ENCODE measurements at regions not wholly inside any gene's neighbourhood (a gene's known extent, or its start where the extent isn't known, plus 50 kb on each side); places are given as distances from the start of the nearest gene placed in this dataset.

DNA sequence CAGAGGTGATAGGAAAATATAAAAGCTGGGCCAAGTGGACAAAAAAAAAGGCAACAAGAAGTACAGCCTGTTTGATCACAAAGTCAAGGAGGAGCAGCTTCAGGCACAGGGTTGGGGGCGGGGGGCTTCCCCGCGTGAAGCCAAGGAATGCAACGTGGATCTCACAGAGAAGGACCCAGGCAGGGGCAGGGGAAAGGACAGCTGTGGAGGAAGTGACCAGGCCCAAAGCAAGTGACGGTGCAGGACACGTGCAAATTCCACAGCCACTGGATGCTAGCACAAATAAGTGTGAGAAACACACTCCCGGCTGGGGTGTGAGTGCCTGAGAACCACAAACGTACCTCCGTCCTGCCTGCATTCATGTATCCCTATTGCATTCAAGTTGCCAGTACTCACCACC, 77.7 kb upstream of the DSCAM start:
- no peak for DNase-seq (ENCODE audit: low spot score)
- Histone ChIP-seq H3K4me2 (no peak overlapping the region), H3K27me3 (no peaks in the 10 kb centered on the region), H3K4me3 (no peak overlapping the region), H3K9me2 (replicated peaks; ENCODE audit: insufficient read depth) (no peaks in the 10 kb centered on the region), H4K20me1 (ENCODE audit: insufficient read depth, poor library complexity, severe bottlenecking) (no peaks in the 10 kb centered on the region), H3K36me3 (replicated peaks; ENCODE audit: insufficient read depth, low read depth) (no peaks in the 10 kb centered on the region), H3K79me2 (no peaks in the 10 kb centered on the region), H3K9me3 (ENCODE audit: low read depth) (peaks cover 3% of the 10 kb centered on the region), H2AFZ (no peak overlapping the region), H3K27ac (no peak overlapping the region), H3K4me1 (ENCODE audit: insufficient read depth) (no peaks in the 10 kb centered on the region)
- 80% methylated on average over 9 of the region's 9 CpGs for WGBS (ENCODE audit: low lambda C conversion rate, missing lambda C conversion rate)
- no peak for TF ChIP-seq EZH2phosphoT487 (IDR thresholded peaks at IDR 0.05; ENCODE audit: low read depth, severe bottlenecking, unreplicated experiment)
- TF ChIP-seq, protein P1, sequence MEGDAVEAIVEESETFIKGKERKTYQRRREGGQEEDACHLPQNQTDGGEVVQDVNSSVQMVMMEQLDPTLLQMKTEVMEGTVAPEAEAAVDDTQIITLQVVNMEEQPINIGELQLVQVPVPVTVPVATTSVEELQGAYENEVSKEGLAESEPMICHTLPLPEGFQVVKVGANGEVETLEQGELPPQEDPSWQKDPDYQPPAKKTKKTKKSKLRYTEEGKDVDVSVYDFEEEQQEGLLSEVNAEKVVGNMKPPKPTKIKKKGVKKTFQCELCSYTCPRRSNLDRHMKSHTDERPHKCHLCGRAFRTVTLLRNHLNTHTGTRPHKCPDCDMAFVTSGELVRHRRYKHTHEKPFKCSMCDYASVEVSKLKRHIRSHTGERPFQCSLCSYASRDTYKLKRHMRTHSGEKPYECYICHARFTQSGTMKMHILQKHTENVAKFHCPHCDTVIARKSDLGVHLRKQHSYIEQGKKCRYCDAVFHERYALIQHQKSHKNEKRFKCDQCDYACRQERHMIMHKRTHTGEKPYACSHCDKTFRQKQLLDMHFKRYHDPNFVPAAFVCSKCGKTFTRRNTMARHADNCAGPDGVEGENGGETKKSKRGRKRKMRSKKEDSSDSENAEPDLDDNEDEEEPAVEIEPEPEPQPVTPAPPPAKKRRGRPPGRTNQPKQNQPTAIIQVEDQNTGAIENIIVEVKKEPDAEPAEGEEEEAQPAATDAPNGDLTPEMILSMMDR (IDR thresholded peaks at IDR 0.05; ENCODE audit: poor library complexity) = no peak
- TF ChIP-seq EZH2 (IDR thresholded peaks at IDR 0.05; ENCODE audit: borderline replicate concordance) = no peak

DNA sequence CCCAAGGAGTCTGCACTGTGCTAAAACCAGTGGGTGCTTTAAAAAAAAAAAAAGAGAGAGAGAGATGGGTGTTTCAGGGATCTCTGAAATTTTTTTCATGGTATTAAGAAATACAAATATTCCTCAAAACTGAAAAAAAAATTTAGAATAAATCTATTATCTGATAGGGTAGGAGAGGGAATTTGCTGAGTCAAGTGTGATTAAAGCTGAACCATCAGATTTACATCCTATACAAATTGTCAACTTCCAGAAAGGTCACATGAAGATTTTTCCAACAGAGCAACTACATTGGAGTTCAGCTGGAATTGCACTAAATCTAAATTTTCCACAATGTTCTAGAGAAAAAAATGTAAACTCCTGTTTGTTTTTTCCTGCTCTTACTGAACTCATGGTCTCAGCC, 79.3 kb upstream of the DSCAM start:
- Histone ChIP-seq H3K27ac (no peak overlapping the region), H2AFZ (no peak overlapping the region), H3K9me3 (ENCODE audit: low read depth) (peaks cover 3% of the 10 kb centered on the region), H3K36me3 (replicated peaks; ENCODE audit: insufficient read depth, low read depth) (no peaks in the 10 kb centered on the region), H3K4me1 (ENCODE audit: insufficient read depth) (no peaks in the 10 kb centered on the region), H3K4me2 (no peak overlapping the region), H3K9me2 (replicated peaks; ENCODE audit: insufficient read depth) (no peaks in the 10 kb centered on the region), H3K79me2 (no peaks in the 10 kb centered on the region), H4K20me1 (ENCODE audit: insufficient read depth, poor library complexity, severe bottlenecking) (no peaks in the 10 kb centered on the region), H3K27me3 (no peaks in the 10 kb centered on the region), H3K4me3 (no peak overlapping the region)
- TF ChIP-seq EZH2 (IDR thresholded peaks at IDR 0.05; ENCODE audit: borderline replicate concordance) (no peak), EZH2phosphoT487 (IDR thresholded peaks at IDR 0.05; ENCODE audit: low read depth, severe bottlenecking, unreplicated experiment) (no peak)
- TF ChIP-seq, protein P1 (IDR thresholded peaks at IDR 0.05; ENCODE audit: poor library complexity) = no peak
- DNase-seq (ENCODE audit: low spot score) = no peak

DNA sequence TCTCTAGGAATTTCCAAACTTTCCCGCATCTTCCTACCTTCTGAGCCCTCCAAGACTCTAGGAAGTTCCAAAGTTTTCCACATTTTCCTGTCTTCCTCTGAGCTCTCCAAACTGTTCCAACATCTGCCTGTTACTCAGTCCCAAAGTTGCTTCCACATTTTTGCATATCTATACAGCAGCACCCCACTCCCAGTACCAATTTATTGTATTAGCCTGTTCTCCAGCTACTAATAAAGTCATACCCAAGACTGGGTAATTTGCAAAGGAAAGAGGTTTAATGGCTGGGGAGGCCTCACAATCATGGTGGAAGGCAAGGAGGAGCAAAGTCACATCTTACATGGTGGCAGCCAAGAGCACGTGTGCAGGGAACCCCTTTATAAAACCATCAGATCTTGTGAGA, 82.9 kb upstream of the DSCAM start:
- Histone ChIP-seq H3K4me2 (no peak overlapping the region), H4K20me1 (ENCODE audit: insufficient read depth, poor library complexity, severe bottlenecking) (no peaks in the 10 kb centered on the region), H3K27me3 (no peaks in the 10 kb centered on the region), H3K4me1 (ENCODE audit: insufficient read depth) (no peaks in the 10 kb centered on the region), H3K9me2 (replicated peaks; ENCODE audit: insufficient read depth) (no peaks in the 10 kb centered on the region), H3K36me3 (replicated peaks; ENCODE audit: insufficient read depth, low read depth) (no peaks in the 10 kb centered on the region), H3K27ac (no peak overlapping the region), H2AFZ (no peak overlapping the region), H3K9me3 (ENCODE audit: low read depth) (peaks cover 3% of the 10 kb centered on the region), H3K4me3 (no peak overlapping the region), H3K79me2 (no peaks in the 10 kb centered on the region)
- DNase-seq (ENCODE audit: low spot score) = no peak
- TF ChIP-seq, protein P1 (IDR thresholded peaks at IDR 0.05; ENCODE audit: poor library complexity) = no peak
- TF ChIP-seq EZH2 (IDR thresholded peaks at IDR 0.05; ENCODE audit: borderline replicate concordance) (no peak), EZH2phosphoT487 (IDR thresholded peaks at IDR 0.05; ENCODE audit: low read depth, severe bottlenecking, unreplicated experiment) (no peak)
- WGBS (ENCODE audit: low lambda C conversion rate, missing lambda C conversion rate) = 96% methylated on average over 2 of the region's 2 CpGs

DNA sequence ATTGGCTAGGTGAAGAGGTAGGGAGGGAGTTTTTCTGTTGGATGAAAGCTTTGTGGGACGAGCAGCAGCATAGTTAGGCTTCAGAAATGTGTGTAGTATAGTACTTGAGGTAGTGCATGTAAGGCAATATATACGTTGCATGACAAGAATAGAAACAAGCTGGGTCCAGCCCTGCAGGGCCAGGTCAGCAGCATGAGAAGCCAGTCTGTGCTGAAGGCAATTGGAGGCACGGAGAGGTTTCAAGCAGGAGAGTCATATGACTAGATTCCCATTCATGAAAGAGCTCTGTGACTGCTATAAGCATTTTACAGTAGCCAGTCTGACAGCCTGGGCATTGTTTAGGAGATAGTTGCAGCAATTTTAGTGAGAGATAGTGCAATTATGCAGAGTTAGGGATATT, 84.2 kb upstream of the DSCAM start:
- Histone ChIP-seq H3K36me3 (replicated peaks; ENCODE audit: insufficient read depth, low read depth) (no peaks in the 10 kb centered on the region), H2AFZ (no peak overlapping the region), H3K27me3 (no peaks in the 10 kb centered on the region), H3K4me3 (no peak overlapping the region), H4K20me1 (ENCODE audit: insufficient read depth, poor library complexity, severe bottlenecking) (no peaks in the 10 kb centered on the region), H3K9me3 (ENCODE audit: low read depth) (peaks cover 3% of the 10 kb centered on the region), H3K79me2 (no peaks in the 10 kb centered on the region), H3K4me1 (ENCODE audit: insufficient read depth) (no peaks in the 10 kb centered on the region), H3K9me2 (replicated peaks; ENCODE audit: insufficient read depth) (no peaks in the 10 kb centered on the region), H3K4me2 (no peak overlapping the region), H3K27ac (no peak overlapping the region)
- no peak for DNase-seq (ENCODE audit: low spot score)
- TF ChIP-seq EZH2phosphoT487 (IDR thresholded peaks at IDR 0.05; ENCODE audit: low read depth, severe bottlenecking, unreplicated experiment) = no peak
- no peak for TF ChIP-seq EZH2 (IDR thresholded peaks at IDR 0.05; ENCODE audit: borderline replicate concordance)
- TF ChIP-seq, protein P1 (IDR thresholded peaks at IDR 0.05; ENCODE audit: poor library complexity) = no peak
- WGBS (ENCODE audit: low lambda C conversion rate, missing lambda C conversion rate) = 67% methylated on average over 3 of the region's 3 CpGs

All from hepatocyte (in vitro differentiated cells).